Hindlimb muscle (tissue), 1 donor: ENCODE measurements at regions not wholly inside any gene's neighbourhood (a gene's known extent, or its start where the extent isn't known, plus 50 kb on each side); places are given as distances from the start of the nearest gene placed in this dataset.
"Not testable (repeated sequence)": the region's sequence is repeated elsewhere in the genome, so short reads cannot be mapped to it uniquely, and the experiment has no call there.

Experiments
- DNase-seq: peaks from one replicate; pipeline ENCODE4 v3.0.0-alpha.2; 2013

GRCh38 chr7:10476642-10477041 lies 497.0 kb upstream of the PHF14 start:
- no peak for DNase-seq

- DNase-seq = no peak
Observed at GRCh38 chr7:10483671-10484070, 490.0 kb upstream of the PHF14 start.

DNA sequence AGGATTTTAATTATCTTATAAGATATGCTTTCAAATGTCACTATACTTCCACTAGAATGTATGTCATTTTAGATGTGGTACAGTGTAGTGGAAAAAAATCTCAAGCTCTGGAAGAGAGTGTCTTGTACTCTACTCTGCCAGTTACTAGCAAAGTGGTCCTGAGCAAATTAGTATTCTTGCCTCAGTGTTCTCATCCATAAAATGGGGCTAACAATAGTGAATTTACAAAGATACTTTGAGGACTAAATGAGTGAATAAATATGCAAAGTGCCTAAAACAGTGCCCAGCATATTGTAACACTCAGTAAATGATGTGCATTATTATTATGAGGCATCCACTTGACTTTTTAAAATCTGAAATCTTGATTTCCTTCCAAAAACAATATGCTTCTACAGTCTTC lies 488.9 kb upstream of the PHF14 start:
- no peak for DNase-seq

DNA sequence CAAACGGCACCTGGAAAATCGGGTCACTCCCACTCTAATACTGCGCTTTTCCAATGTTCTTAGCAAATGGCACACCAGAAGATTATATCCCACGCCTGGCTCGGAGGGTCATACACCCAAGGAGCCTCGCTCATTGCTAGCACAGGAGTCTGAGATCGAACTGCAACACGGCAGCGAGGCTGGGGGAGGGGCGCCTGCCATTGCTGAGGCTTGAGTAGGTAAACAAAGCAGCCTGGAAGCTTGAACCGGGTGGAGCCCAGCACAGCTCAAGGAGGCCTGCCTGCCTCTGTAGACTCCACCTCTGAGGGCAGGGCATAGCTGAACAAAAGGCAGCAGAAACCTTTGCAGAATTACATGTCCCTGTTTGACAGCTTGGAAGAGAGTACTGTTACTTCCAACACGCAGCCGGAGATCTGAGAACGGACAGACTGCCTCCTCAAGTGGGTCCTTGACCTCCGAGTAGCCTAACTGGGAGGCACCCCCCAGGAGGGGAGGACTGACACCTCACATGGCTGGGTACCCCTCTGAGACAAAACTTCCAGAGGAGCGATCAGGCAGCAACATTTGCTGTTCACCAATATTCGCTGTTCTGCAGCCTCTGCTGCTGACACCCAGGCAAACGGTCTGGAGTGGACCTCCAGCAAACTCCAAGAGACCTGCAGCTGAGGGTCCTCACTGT lies 472.3 kb upstream of the PHF14 start:
- DNase-seq = not testable (repeated sequence)

GRCh38 chr7:10507032-10507431 lies 466.6 kb upstream of the PHF14 start:
- DNase-seq = no peak

- no peak for DNase-seq
Observed at GRCh38 chr7:10521306-10521705, 452.4 kb upstream of the PHF14 start.

DNA sequence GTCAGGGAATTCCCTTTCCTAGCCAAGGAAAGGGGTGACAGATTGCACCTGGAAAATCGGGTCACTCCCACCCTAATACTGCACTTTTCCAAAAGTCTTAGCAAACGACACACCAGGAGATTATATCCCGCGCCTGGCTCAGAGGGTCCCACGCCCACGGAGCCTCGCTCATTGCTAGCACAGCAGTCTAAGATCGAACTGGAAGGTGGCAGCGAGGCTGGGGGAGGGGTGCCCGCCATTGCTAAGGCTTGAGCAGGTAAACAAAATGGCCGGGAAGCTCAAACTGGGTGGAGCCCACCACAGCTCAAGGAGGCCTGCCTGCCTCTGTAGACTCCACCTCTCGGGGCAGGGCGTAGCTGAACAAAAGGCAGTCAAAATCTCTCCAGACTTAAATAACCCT lies 440.2 kb upstream of the PHF14 start:
- DNase-seq = not testable (repeated sequence)

GRCh38 chr7:10536561-10536960 lies 437.1 kb upstream of the PHF14 start:
- no peak for DNase-seq

DNA sequence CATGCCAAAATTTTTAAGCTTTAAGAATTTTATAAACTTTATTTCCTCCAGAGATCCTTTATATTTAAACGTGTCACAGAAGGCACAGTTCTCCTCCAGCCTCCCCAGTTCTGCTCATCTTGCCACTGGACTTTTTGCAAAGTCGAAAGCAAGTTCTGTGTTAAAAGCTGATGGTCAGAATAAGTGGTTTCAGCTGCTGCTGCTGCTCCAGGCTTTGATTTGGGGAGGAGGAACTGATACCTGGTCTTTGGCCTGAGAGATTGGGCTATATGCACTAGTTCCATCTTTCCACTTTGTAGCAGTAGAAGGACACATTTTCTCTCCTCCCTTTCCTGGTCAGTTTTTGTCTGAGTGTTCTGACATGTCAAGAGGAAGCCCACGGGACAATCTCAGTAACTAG lies 435.9 kb upstream of the PHF14 start:
- DNase-seq = no peak

- no peak for DNase-seq
Observed at GRCh38 chr7:10557375-10557774, 416.3 kb upstream of the PHF14 start.

- DNase-seq = no peak
Observed at GRCh38 chr7:10560497-10560896, 413.2 kb upstream of the PHF14 start.

DNA sequence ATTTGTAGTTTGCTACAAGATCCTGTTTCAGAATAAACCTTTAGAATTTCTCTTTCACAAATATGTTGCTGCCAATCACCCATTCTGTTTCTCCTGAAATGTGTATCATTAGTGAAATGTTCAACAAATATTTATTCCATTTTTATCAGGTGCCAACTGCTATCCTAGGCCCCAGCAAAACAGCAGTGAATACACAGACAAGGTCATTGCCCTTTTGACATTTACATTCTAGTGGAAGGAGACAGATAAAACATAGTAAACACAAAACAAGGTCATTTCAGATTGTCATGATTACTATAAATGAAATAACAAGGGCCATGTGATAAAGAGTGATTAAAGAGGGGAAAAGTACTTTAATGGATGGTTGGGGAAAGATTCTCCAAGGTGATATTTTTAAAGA lies 404.8 kb upstream of the PHF14 start:
- DNase-seq = no peak

GRCh38 chr7:10571759-10572158 lies 401.9 kb upstream of the PHF14 start:
- no peak for DNase-seq

- no peak for DNase-seq
Observed at GRCh38 chr7:10577866-10578374, 395.8 kb upstream of the PHF14 start.

GRCh38 chr7:10579561-10579960 lies 394.1 kb upstream of the PHF14 start:
- DNase-seq = no peak

GRCh38 chr7:10584886-10585285 lies 388.8 kb upstream of the PHF14 start:
- no peak for DNase-seq

- DNase-seq = no peak
Observed at GRCh38 chr7:10588084-10588483, 385.6 kb upstream of the PHF14 start.

DNA sequence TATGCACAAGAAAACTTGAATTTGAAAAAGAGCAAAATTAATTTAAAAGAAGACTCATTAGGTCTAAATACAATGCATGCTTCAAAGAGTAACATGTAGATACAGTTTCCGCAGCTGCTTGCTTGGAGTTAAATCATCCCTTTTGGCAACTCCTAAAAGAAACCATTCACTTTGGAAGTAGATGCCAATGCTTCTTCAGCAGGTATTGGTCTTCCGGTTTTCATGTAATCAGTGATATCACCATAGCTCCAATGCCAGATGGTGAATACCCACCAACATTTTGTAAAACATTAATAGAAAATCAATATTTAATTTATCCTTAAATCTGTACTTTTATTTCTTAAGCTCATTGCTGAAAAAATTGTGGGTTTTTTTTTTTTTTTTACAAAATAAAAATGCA lies 381.1 kb upstream of the PHF14 start:
- DNase-seq = no peak

DNA sequence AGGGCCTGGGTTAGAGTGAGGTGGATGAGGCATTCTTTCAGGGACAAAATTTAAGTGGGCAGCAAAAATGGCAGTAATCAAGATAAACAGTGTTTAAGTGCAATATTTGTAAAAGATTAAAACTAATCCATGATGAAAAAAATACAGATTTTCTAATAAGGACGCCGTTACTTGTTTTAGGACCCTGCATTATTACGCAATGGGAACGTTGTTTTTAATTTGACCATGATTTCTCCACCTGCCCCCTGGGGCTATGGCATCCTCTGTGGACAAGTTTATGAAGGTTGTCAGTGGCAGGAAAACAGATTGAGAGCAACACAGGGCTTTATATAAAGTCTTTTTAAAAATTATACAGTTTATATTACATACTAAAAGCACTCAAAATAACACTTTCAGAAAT lies 380.6 kb upstream of the PHF14 start:
- DNase-seq = no peak

DNA sequence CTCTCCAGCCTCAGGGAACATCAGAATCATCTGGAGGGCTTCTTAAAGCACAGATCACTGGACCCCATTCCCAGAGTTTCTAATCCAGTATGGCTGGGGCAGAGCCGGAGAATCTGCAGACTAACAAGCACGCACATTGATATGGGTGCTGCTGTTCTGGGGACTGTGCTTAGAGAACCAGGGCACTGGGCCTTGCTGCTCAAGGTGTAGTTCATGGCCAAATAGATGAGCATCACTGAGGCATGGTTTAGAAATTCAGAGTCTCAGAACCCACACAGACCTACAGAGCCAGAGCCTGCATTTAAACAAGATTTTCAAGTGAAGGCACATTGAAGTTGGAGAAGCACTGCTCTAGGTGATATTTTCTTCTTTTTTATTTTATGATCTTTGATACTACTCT lies 376.8 kb upstream of the PHF14 start:
- no peak for DNase-seq

GRCh38 chr7:10604128-10604527 lies 369.5 kb upstream of the PHF14 start:
- DNase-seq = no peak

DNA sequence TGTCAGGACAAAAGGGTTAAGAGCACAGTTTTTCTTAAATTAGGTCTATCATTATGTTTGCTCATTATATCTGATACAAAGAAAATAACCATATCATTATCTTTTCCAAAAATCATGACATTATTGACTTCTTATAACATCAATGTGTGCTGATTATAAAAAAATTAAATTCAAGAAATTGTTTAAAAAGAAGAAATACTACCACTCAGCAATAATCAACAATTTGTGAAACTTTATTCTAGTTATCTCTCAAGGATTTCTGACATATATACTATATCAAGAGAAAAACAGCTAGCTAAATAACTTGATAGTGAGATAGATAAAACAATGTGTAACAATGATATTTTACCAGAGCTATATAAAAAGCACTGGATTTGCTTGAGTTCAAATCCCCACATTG lies 360.7 kb upstream of the PHF14 start:
- no peak for DNase-seq

DNA sequence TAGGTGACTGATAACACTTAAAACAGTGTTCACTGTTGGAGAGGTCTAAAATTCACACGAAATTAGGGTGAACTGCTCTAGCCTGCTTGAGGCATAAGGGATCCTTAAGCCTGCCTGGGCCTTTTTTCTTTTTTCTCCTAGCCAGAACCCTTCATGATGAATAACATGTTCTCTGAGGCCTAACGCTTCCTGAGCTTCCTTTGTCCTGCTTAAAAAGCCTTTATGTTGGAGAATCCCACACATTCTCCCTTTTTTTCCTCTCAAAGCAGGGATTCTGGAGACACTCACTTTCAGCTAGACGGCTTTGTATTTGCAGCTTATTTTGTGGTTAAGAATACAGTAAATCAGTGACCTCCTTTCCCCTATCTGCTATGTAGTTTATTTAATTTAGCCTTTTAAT lies 354.7 kb upstream of the PHF14 start:
- DNase-seq = no peak

- no peak for DNase-seq
Observed at GRCh38 chr7:10632712-10633111, 341.0 kb upstream of the PHF14 start.

- no peak for DNase-seq
Observed at GRCh38 chr7:10634239-10634638, 339.4 kb upstream of the PHF14 start.
